ENCODE measurements at regions not wholly inside any gene's neighbourhood (a gene's known extent, or its start where the extent isn't known, plus 50 kb on each side); places are given as distances from the start of the nearest gene placed in this dataset.

DNA sequence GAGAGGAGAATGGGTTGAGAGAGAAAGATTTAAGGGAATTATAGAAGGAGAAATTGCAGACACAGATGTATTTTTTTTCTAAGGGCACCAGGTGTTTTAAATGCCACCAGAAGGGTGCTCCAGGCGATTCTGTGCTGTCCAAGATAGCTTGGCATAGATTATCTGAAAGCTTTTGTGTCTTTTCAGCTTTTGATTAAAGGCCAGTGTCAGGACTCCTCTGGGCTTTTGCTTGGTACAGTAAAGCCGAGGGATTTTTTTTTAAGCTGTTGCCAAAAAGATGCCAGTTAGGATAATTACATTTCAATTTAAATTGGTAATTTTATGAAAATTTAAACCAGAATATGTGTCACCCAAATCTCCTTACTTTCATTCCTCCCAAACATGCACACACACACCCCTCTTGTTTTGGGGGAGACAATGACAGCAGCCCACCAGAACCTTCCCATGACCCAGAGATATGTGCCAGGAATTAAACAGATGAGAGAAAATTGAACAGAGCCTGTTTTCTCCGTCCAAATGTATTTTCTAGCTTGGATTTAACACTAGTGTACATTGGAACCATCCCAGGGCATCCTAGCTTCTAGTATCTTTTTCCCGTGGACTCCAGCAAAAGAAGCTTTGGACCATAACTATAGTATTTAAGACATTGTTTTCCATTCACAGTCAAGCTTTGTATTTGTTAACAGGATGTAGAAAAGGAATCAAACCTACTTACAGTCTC, 670.7 kb upstream of the CXADR start:
- TF ChIP-seq POLR2A (IDR thresholded peaks at IDR 0.05; ENCODE audit: low read depth, low read length) = no peak
- TF ChIP-seq TAF1 (IDR thresholded peaks at IDR 0.05; ENCODE audit: low read depth, low read length) = no peak
- TF ChIP-seq POLR2AphosphoS5 (IDR thresholded peaks at IDR 0.05; ENCODE audit: low read depth, low read length) = no peak
- no peak for TF ChIP-seq PAX5 (IDR thresholded peaks at IDR 0.05; ENCODE audit: insufficient read depth, low read length, severe bottlenecking)
